ENCODE measurements at regions not wholly inside any gene's neighbourhood (a gene's known extent, or its start where the extent isn't known, plus 50 kb on each side); places are given as distances from the start of the nearest gene placed in this dataset.

DNA sequence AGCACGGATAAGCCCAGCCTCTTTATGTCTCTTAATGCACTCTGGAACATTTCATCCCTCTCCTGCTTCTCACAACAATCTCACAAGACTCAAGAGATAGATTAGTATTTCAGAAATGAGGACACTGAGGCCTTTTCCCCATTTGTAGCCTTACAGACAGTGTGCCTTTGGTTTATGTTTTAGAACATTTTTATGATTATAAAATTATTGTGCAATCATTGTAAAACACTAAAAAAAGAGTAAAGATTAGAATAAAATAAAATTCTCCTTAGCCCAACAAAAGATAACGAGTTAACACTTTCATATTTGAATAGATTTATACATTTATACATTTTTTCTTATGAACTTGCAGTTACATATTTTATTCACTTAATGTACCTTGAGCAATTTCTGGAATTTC lies 748.7 kb downstream of the TRIML1 start:
- no peak overlapping the region for H3K4me3 ChIP-seq (ENCODE audit: low read depth, low read length)
- TF ChIP-seq, protein P1, sequence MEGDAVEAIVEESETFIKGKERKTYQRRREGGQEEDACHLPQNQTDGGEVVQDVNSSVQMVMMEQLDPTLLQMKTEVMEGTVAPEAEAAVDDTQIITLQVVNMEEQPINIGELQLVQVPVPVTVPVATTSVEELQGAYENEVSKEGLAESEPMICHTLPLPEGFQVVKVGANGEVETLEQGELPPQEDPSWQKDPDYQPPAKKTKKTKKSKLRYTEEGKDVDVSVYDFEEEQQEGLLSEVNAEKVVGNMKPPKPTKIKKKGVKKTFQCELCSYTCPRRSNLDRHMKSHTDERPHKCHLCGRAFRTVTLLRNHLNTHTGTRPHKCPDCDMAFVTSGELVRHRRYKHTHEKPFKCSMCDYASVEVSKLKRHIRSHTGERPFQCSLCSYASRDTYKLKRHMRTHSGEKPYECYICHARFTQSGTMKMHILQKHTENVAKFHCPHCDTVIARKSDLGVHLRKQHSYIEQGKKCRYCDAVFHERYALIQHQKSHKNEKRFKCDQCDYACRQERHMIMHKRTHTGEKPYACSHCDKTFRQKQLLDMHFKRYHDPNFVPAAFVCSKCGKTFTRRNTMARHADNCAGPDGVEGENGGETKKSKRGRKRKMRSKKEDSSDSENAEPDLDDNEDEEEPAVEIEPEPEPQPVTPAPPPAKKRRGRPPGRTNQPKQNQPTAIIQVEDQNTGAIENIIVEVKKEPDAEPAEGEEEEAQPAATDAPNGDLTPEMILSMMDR (IDR thresholded peaks at IDR 0.05; ENCODE audit: borderline replicate concordance, insufficient read depth, low read depth, low read length) = no peak

DNA sequence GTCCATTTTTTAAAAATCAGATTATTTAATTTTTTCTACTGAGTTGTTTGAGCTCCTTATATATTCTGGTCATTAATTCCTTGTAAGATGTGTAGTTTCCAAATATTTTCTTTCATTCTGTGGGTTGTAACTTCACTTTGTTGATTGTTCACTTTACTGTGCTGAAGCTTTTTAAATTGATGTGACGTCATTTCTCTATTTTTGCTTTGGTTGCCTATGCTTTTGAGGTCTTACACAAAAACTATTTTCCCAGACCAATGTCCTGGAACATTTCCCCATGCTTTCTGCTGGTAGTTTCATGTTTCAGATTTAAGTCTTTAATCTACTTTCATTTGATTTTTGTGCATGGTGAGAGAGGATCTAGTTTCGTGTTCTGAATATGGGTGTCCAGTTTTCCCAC lies 753.6 kb downstream of the TRIML1 start:
- TF ChIP-seq, protein P1 (IDR thresholded peaks at IDR 0.05; ENCODE audit: borderline replicate concordance, insufficient read depth, low read depth, low read length) = no peak
- no peak overlapping the region for H3K4me3 ChIP-seq (ENCODE audit: low read depth, low read length)

DNA sequence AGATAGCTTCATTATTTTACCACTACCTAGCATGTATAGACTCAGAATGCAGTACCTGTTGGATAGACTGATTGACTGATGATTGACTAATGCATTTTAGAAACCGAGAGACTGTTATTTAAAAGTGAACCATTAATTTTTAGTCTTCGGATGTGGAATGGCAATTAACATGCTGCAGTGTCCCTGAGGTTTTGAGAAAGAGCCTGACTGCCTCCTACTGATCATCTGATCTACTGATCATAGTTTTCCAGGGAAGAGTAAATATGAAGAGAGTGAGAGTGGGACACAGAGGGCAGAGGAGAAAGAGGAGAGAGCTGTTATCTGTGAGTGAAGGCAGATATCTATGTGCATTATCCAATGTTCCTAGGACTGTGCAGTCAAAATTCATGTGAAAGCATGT lies 764.7 kb downstream of the TRIML1 start:
- TF ChIP-seq, protein P1 (IDR thresholded peaks at IDR 0.05; ENCODE audit: borderline replicate concordance, insufficient read depth, low read depth, low read length) = no peak
- H3K4me3 ChIP-seq (ENCODE audit: low read depth, low read length) = no peak overlapping the region

DNA sequence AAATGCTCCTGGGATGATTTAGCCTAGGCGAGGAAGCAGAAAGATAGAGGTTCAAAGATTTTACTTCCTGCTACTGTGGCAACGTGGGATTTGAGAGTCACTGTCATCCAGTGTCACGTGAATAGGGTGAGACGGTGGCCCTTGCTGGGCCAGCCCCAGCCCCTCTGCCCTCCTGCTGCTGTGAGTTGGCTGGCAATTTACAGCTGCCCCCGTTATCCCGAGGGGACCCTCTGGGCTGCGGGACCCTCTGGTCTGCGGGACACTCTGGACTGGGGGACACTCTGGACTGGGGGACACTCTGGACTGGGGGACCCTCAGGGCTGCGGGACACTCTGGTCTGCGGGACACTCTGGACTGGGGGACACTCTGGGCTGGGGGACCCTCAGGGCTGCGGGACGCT lies 765.4 kb downstream of the TRIML1 start:
- H3K4me3 ChIP-seq (ENCODE audit: low read depth, low read length) = no peak overlapping the region
- TF ChIP-seq, protein P1 (IDR thresholded peaks at IDR 0.05; ENCODE audit: borderline replicate concordance, insufficient read depth, low read depth, low read length) = no peak

DNA sequence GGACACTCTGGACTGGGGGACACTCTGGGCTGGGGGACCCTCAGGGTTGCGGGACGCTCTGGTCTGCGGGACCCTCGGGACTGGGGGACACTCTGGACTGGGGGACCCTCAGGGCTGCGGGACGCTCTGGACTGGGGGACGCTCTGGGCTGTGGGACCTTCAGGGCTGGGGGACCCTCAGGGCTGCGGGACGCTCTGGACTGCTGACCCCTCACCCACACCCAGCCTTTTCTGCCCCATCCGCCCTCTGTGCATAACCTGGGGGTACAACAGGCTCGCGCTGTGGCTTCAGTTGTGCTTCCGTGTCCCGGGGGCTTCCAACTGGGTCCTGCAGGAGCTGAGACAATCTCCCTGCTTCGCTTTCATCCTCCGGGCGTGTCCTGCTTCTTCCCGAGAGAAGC lies 766.0 kb downstream of the TRIML1 start:
- H3K4me3 ChIP-seq (ENCODE audit: low read depth, low read length) = no peak overlapping the region
- TF ChIP-seq, protein P1 (IDR thresholded peaks at IDR 0.05; ENCODE audit: borderline replicate concordance, insufficient read depth, low read depth, low read length) = no peak

DNA sequence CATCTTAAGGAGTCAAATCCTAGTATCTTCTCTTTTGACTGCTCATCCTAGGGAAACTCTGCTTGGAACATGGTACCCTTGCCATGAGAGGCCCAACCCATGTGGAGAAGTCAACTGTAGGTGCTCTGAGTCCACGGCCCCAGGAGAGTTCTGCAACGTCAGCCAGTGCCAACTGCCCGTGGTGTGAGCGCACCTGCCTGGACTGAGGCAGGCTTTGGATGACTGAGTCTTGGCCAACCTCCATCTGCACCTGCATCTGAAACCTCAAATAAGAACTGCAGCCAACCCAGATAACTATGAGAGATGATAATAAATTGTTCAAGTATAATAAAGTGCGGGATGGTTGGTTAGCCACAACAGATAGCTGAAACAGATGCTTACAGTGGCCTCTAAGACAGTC lies 772.0 kb downstream of the TRIML1 start:
- TF ChIP-seq, protein P1 (IDR thresholded peaks at IDR 0.05; ENCODE audit: borderline replicate concordance, insufficient read depth, low read depth, low read length) = no peak

DNA sequence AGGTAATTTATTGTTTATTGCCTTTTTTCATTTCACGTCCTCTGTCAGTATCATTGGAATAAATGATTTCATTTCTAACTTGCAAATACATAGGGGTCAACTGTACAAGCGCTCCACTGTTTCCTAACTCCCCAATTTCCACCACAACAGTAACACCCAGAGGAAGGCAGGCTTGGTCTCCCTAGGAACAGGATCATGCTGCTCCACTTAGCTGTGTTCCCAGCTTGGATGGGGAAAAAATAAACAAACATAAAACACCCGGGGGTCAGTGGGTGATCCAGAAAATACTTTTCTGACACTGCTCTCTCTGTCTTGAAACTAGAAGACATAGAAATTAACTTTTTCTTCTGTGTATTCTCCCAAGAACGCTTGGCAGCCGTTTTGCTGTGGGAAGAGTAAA lies 772.5 kb downstream of the TRIML1 start:
- TF ChIP-seq, protein P1 (IDR thresholded peaks at IDR 0.05; ENCODE audit: borderline replicate concordance, insufficient read depth, low read depth, low read length) = no peak
- no peak overlapping the region for H3K4me3 ChIP-seq (ENCODE audit: low read depth, low read length)

More for the DNA sequence above, 772.0 kb downstream of the TRIML1 start:
- H3K4me3 ChIP-seq (ENCODE audit: low read depth, low read length) = no peak overlapping the region

Data from GM12875 (cell line).